ENCODE measurements at regions not wholly inside any gene's neighbourhood (a gene's known extent, or its start where the extent isn't known, plus 50 kb on each side); places are given as distances from the start of the nearest gene placed in this dataset.

GRCh38 chr19:30634131-30634830 is 262.1 kb downstream of the ZNF536 start:
- H3K27me3 ChIP-seq, result 0 out of 2 replicates have a peak, but pooled peaks cover 2% of the 10 kb centered on the region

GRCh38 chr19:30631033-30631370 is 258.8 kb downstream of the ZNF536 start:
- Histone ChIP-seq H3K9me3 (no peaks in the 10 kb centered on the region), H3K36me3 (no peaks in the 10 kb centered on the region), H3K27me3 (0 out of 2 replicates have a peak, but pooled peaks cover 2% of the 10 kb centered on the region), H3K4me3 (no peak overlapping the region)
- DNase-seq, result no peak

More at GRCh38 chr19:30634131-30634830, 262.1 kb downstream of the ZNF536 start:
- H3K4me3 ChIP-seq, result no peak overlapping the region
- no peaks in the 10 kb centered on the region for H3K9me3 ChIP-seq
- no peaks in the 10 kb centered on the region for H3K36me3 ChIP-seq
- DNase-seq, result no peak

GRCh38 chr19:30630289-30631032 is 258.3 kb downstream of the ZNF536 start:
- Histone ChIP-seq H3K4me3 (no peak overlapping the region), H3K9me3 (no peaks in the 10 kb centered on the region), H3K36me3 (no peaks in the 10 kb centered on the region), H3K27me3 (0 out of 2 replicates have a peak, but pooled peaks cover 2% of the 10 kb centered on the region)
- no peak for DNase-seq

DNA sequence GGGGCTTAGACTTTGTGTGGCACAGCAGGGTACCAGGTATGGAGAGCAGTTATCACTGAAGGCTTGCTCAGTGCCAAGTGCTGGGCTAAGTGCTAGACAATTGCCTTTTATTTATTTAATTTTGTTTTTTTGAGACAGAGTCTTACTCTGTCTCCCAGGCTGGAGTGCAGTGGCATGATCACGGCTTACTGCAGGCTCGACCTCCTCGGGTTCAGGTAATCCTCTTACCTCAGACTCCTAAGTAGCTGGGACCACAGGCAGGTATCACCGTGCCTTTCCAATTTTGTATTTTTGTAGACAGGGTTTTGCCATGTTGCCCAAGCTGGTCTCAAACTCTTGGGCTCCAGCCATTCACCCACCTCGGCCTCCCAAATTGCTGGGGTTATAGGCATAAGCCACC is 256.9 kb downstream of the ZNF536 start:
- Histone ChIP-seq H3K4me3 (no peak overlapping the region), H3K27me3 (0 out of 2 replicates have a peak, but pooled peaks cover 2% of the 10 kb centered on the region), H3K9me3 (0 out of 2 replicates have a peak, but pooled peaks cover 2% of the 10 kb centered on the region), H3K36me3 (no peaks in the 10 kb centered on the region)
- no peak for DNase-seq

DNA sequence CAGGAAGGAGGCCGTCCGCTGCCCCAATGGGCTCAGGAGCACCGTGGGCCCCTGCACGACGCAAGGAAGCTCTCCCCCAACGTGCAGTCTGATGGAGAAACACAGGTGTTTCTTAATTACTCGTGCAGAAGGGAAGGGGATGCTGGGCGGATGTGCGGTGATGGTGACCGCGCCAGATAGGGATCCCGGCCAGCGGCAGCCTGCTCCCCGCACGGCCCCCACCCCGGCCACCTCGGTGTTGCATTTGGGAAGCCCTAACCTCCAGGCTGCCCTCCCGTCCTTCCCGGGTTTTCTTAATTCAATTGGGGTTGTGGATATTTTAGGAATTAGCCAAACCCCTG is 254.4 kb downstream of the ZNF536 start:
- H3K9me3 ChIP-seq, result 0 out of 2 replicates have a peak, but pooled peaks cover 2% of the 10 kb centered on the region
- no peak for DNase-seq
- no peak overlapping the region for H3K4me3 ChIP-seq

GRCh38 chr19:30625947-30626625 is 253.9 kb downstream of the ZNF536 start:
- no peak for DNase-seq
- 0 out of 2 replicates have a peak, but pooled peaks cover 2% of the 10 kb centered on the region for H3K9me3 ChIP-seq
- no peaks in the 10 kb centered on the region for H3K27me3 ChIP-seq
- no peak overlapping the region for H3K4me3 ChIP-seq
- no peaks in the 10 kb centered on the region for H3K36me3 ChIP-seq

More for the DNA sequence above, 254.4 kb downstream of the ZNF536 start:
- no peaks in the 10 kb centered on the region for H3K36me3 ChIP-seq
- no peaks in the 10 kb centered on the region for H3K27me3 ChIP-seq

GRCh38 chr19:30622276-30622675 is 250.1 kb downstream of the ZNF536 start:
- DNase-seq, result no peak
- H3K9me3 ChIP-seq, result 0 out of 2 replicates have a peak, but pooled peaks cover 2% of the 10 kb centered on the region
- H3K36me3 ChIP-seq, result no peaks in the 10 kb centered on the region
- 0 out of 2 replicates have a peak, but pooled peaks cover 2% of the 10 kb centered on the region for H3K27me3 ChIP-seq
- H3K4me3 ChIP-seq, result no peak overlapping the region

GRCh38 chr19:30621326-30621920 is 249.2 kb downstream of the ZNF536 start:
- DNase-seq, result no peak
- Histone ChIP-seq H3K9me3 (0 out of 2 replicates have a peak, but pooled peaks cover 2% of the 10 kb centered on the region), H3K4me3 (no peak overlapping the region), H3K36me3 (no peaks in the 10 kb centered on the region), H3K27me3 (0 out of 2 replicates have a peak, but pooled peaks cover 2% of the 10 kb centered on the region)

GRCh38 chr19:30620354-30620753 is 248.2 kb downstream of the ZNF536 start:
- Histone ChIP-seq H3K9me3 (0 out of 2 replicates have a peak, but pooled peaks cover 2% of the 10 kb centered on the region), H3K36me3 (no peaks in the 10 kb centered on the region), H3K27me3 (0 out of 2 replicates have a peak, but pooled peaks cover 2% of the 10 kb centered on the region), H3K4me3 (no peak overlapping the region)
- DNase-seq, result no peak

DNA sequence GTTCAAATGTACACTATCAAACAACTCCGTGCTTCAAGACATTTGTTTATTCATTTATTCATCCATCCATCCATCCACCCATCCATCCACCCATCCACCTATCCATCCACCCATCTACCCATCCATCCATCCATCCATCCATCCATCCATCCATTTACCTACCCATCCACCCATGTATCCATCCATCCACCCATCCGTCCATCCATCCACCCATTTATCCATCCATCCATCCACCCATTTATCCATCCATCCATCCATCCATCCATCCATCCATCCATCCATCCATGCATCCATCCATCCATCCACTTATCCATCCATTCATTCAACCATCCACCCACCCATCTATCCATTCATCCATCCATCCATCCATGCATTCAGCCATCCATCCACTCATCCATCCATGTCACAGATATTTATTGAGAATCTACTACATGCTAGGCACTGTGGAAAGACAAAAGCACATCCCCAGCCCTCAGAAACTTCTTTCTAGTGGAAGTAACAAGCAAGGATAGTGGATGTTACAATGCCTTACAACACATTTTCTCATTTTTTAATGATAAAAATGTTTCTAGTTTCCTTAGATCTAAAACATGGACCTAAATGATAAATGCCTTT is 237.6 kb downstream of the ZNF536 start:
- Histone ChIP-seq H3K36me3 (no peaks in the 10 kb centered on the region), H3K9me3 (no peaks in the 10 kb centered on the region), H3K4me3 (no peak overlapping the region), H3K27me3 (no peaks in the 10 kb centered on the region)
- DNase-seq, result no peak

GRCh38 chr19:30608471-30608870 is 236.3 kb downstream of the ZNF536 start:
- Histone ChIP-seq H3K27me3 (no peaks in the 10 kb centered on the region), H3K9me3 (no peaks in the 10 kb centered on the region), H3K36me3 (no peaks in the 10 kb centered on the region), H3K4me3 (no peak overlapping the region)
- no peak for DNase-seq
